ENCODE measurements at regions not wholly inside any gene's neighbourhood (a gene's known extent, or its start where the extent isn't known, plus 50 kb on each side); places are given as distances from the start of the nearest gene placed in this dataset.

- ATAC-seq = 0 out of 2 replicates have a peak, but pooled peaks have one; percentile 9
- in situ Hi-C loops (cut with HindIII; ENCODE audit: low pct_unique_long_range_greater_than_20kb, low sequenced_read_pairs) = no loop called here
- CTCF ChIA-PET = no interaction called here
These were observed 135.6 kb upstream of the LPCAT1 start for GRCh38 chr5:1659100-1659981.

DNA sequence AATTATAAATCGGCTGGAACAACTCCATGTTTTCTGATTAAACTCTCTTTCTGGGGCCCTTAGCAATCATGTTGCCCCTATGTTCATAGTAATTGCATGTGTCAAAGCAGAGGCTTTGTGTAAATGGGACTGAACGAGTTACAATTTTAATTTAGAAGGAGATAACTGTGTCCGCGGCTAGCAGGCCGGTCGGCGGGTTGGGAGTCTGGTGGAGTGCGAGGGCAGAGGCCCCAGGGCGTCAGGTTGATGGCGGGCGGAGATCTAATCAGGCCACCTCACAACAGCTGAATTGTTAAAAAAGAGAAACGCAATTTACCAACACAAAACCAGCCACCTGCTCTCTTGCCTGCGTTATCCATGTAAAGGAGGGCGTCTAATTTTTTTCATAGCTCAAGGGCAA is 134.9 kb upstream of the LPCAT1 start:
- ATAC-seq (no peak), DNase-seq (ENCODE audit: low read depth, low spot score) (no peak)
- no peaks in the 10 kb centered on the region for H3K27me3 ChIP-seq (ENCODE audit: control insufficient read depth, insufficient read depth, low read length)
- in situ Hi-C loops (cut with HindIII; ENCODE audit: low pct_unique_long_range_greater_than_20kb, low sequenced_read_pairs) = no loop called here
- BruUV-seq (replicated peaks) = no TSS peak
- H3K27ac ChIP-seq (ENCODE audit: low read length) = no peak overlapping the region
- ChIA-PET CTCF (no interaction called here), POLR2A (no interaction called here)
- H3K36me3 ChIP-seq (ENCODE audit: control insufficient read depth, insufficient read depth, low read length) = no peaks in the 10 kb centered on the region
- H3K4me1 ChIP-seq (ENCODE audit: control insufficient read depth, insufficient read depth, low read length) = no peaks in the 10 kb centered on the region
- TF ChIP-seq, protein P1, sequence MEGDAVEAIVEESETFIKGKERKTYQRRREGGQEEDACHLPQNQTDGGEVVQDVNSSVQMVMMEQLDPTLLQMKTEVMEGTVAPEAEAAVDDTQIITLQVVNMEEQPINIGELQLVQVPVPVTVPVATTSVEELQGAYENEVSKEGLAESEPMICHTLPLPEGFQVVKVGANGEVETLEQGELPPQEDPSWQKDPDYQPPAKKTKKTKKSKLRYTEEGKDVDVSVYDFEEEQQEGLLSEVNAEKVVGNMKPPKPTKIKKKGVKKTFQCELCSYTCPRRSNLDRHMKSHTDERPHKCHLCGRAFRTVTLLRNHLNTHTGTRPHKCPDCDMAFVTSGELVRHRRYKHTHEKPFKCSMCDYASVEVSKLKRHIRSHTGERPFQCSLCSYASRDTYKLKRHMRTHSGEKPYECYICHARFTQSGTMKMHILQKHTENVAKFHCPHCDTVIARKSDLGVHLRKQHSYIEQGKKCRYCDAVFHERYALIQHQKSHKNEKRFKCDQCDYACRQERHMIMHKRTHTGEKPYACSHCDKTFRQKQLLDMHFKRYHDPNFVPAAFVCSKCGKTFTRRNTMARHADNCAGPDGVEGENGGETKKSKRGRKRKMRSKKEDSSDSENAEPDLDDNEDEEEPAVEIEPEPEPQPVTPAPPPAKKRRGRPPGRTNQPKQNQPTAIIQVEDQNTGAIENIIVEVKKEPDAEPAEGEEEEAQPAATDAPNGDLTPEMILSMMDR (IDR thresholded peaks at IDR 0.05) = no peak
- TF ChIP-seq SIN3A (IDR thresholded peaks at IDR 0.05; ENCODE audit: borderline replicate concordance, insufficient read depth, low read depth, low read length) (no peak), POLR2AphosphoS5 (IDR thresholded peaks at IDR 0.05; ENCODE audit: low read depth, low read length) (no peak), REST (IDR thresholded peaks at IDR 0.05; ENCODE audit: insufficient read depth in 1 of 2, low read depth in 2 of 2, low read length in 1 of 2) (no peak), TCF7L2 (IDR thresholded peaks at IDR 0.05; ENCODE audit: low read depth, low read length) (no peak)
- intact Hi-C loops (cut with micrococcal nuclease; ENCODE audit: unreplicated experiment) = no loop called here
- H3K9me3 ChIP-seq (ENCODE audit: control insufficient read depth, insufficient read depth, low read depth, low read length) = no peaks in the 10 kb centered on the region
- no peak overlapping the region for H3K4me3 ChIP-seq (ENCODE audit: low read depth in 2 of 2, low read length in 2 of 2)

More at GRCh38 chr5:1659100-1659981, 135.6 kb upstream of the LPCAT1 start:
- H3K4me1 ChIP-seq (ENCODE audit: control insufficient read depth, insufficient read depth, low read length) = no peaks in the 10 kb centered on the region
- TF ChIP-seq SIN3A (IDR thresholded peaks at IDR 0.05; ENCODE audit: borderline replicate concordance, insufficient read depth, low read depth, low read length) = no peak
- no peak for TF ChIP-seq TCF7L2 (IDR thresholded peaks at IDR 0.05; ENCODE audit: low read depth, low read length)
- TF ChIP-seq, protein P1 (IDR thresholded peaks at IDR 0.05) = no peak
- no peak for TF ChIP-seq REST (IDR thresholded peaks at IDR 0.05; ENCODE audit: insufficient read depth in 1 of 2, low read depth in 2 of 2, low read length in 1 of 2)
- no peak for TF ChIP-seq POLR2AphosphoS5 (IDR thresholded peaks at IDR 0.05; ENCODE audit: low read depth, low read length)
- no peak overlapping the region for H3K4me3 ChIP-seq (ENCODE audit: low read depth in 2 of 2, low read length in 2 of 2)
- no peaks in the 10 kb centered on the region for H3K9me3 ChIP-seq (ENCODE audit: control insufficient read depth, insufficient read depth, low read depth, low read length)
- H3K27ac ChIP-seq (ENCODE audit: low read length) = no peak overlapping the region
- DNase-seq (ENCODE audit: low read depth, low spot score) = no peak
- no peaks in the 10 kb centered on the region for H3K36me3 ChIP-seq (ENCODE audit: control insufficient read depth, insufficient read depth, low read length)
- no peaks in the 10 kb centered on the region for H3K27me3 ChIP-seq (ENCODE audit: control insufficient read depth, insufficient read depth, low read length)
- POLR2A ChIA-PET = no interaction called here
- intact Hi-C loops (cut with micrococcal nuclease; ENCODE audit: unreplicated experiment) = no loop called here
- no TSS peak for BruUV-seq (replicated peaks)

Measured in Panc1 (cell line).